ENCODE measurements at regions not wholly inside any gene's neighbourhood (a gene's known extent, or its start where the extent isn't known, plus 50 kb on each side); places are given as distances from the start of the nearest gene placed in this dataset.
A peak's percentile ranks its signal among the peaks of the same experiment; 100 is the strongest.

DNA sequence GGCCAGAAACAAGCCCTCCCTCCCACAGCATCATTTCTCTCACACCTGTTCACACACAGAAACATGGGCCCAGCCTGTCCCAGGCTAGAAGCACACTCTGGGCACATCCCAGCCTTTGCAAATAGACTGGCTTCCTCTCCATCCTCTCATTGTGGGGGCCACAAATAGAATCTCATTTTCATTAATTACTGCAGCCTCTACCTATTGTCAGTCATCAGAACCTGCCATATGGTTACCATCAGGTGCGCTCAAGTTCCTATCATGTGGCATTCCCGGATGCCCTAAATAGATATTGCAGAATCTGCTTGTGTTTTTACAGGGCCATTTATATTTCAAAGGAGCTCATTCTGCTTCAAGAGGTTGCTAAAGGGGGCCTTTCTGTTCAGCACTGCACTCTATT is 460.7 kb downstream of the BCL11A start:
- DNase-seq (ENCODE audit: low spot score): peak; percentile 86
- in situ Hi-C loops (cut with HindIII; ENCODE audit: low sequenced_read_pairs): no loop called here

GRCh38 chr2:60091894-60092293 is 461.6 kb downstream of the BCL11A start:
- in situ Hi-C loops (cut with HindIII; ENCODE audit: low sequenced_read_pairs): no loop called here
- no peak for DNase-seq (ENCODE audit: low spot score)

DNA sequence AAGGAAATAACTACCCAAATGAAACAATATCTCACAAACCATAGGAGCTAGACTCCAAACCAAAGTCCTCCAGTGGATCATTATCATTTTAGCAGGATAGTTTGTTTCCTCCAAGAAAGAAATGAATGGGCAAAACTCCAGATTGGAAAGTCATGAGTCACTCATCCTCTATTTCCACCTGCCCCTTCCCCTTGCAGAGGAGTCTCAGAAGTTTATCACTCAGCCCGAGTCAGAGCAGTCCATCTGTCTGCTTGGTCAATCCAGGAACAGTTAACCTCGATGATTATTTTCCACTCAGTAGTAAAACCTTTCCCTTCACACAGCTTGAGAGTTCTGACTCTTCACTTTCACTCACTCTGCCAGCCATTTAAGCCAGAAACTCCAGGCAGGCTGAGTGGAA is 462.2 kb downstream of the BCL11A start:
- in situ Hi-C loops (cut with HindIII; ENCODE audit: low sequenced_read_pairs): no loop called here
- no peak for DNase-seq (ENCODE audit: low spot score)

DNA sequence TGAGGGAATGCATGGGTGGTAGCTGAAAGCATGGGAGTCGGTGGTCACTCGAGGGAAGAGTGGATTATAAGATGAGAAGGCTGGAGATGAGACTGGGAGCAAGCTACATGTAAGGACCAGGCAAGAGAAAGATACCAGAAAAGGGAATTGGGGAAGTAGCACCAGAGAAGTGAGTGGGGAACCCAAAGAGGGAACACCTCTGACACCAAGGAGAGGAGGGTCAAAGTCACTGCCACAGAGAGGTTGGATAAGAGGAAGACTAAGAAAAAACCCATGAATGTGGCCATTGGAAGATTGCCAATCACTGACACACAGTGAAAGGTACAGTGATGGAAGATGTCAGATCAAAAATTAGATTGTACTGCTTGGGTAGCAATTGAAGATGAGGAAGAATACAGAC is 473.9 kb downstream of the BCL11A start:
- DNase-seq (ENCODE audit: low spot score): no peak
- in situ Hi-C loops (cut with HindIII; ENCODE audit: low sequenced_read_pairs): no loop called here

DNA sequence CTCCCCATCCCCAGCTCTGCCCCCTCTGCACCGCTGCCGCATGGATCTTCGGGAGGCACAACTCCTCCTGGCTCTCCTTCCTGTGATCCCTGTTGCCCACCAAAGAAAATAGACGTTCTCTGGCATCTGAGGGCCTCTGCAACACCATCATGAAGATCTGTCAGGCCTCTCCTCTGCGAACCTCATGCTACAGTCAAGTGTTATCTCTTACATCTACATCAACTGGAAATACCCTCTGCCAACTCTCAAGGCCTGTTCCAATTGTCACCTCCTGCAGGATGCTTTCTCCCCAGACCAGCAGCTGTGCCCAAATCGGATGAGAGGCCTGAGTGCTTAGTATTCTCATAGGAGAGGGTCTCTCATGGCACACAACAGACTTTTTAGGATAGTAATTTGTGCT is 478.4 kb downstream of the BCL11A start:
- DNase-seq (ENCODE audit: low spot score): no peak
- in situ Hi-C loops (cut with HindIII; ENCODE audit: low sequenced_read_pairs): no loop called here

DNA sequence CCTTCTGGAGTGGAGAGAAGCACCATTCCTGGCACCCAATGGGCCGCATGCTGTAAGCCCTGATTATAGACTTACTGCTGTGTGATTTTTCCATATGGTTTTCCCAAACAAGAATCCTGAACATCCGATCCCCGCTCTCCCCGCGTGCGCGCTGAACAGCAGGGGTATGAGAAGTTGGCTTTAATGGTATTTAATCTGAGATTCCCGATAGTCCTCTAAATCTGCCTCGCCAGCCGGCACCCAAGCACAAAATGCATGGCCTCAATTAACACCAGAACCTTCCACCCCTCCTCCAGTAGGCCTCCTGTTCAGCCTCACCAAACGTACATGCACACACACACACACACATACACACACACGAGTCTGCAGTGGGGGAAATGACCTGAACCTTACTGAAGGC is 480.3 kb downstream of the BCL11A start:
- DNase-seq (ENCODE audit: low spot score): no peak
- in situ Hi-C loops (cut with HindIII; ENCODE audit: low sequenced_read_pairs): no loop called here

DNA sequence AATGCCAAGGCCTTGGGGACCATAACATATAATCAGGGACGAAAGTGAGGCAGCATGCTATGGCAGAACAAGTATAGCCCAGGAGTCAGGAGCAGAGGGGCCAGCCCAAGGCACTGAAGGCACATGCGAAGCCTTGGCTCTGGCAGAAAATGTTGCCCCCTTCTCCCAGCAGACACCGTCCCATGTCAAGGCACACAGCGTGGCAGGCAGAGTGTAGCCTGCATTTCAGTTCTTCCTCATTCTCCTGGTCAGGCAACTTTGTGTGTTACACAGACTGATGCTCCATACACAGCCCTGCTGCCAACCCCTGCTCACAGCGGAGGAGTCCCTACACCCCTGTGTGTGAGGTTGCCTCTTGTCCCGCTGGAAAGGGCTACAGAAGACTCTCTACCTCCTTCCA is 480.8 kb downstream of the BCL11A start:
- in situ Hi-C loops (cut with HindIII; ENCODE audit: low sequenced_read_pairs): no loop called here
- no peak for DNase-seq (ENCODE audit: low spot score)

- in situ Hi-C loops (cut with HindIII; ENCODE audit: low sequenced_read_pairs): no loop called here
Measured at GRCh38 chr2:60071490-60071831, 482.0 kb downstream of the BCL11A start.

GRCh38 chr2:60070736-60071489 is 482.5 kb downstream of the BCL11A start:
- DNase-seq (ENCODE audit: low spot score): no peak
- in situ Hi-C loops (cut with HindIII; ENCODE audit: low sequenced_read_pairs): no loop called here

More at GRCh38 chr2:60071490-60071831, 482.0 kb downstream of the BCL11A start:
- no peak for DNase-seq (ENCODE audit: low spot score)

GRCh38 chr2:60070196-60070595 is 483.3 kb downstream of the BCL11A start:
- in situ Hi-C loops (cut with HindIII; ENCODE audit: low sequenced_read_pairs): no loop called here

DNA sequence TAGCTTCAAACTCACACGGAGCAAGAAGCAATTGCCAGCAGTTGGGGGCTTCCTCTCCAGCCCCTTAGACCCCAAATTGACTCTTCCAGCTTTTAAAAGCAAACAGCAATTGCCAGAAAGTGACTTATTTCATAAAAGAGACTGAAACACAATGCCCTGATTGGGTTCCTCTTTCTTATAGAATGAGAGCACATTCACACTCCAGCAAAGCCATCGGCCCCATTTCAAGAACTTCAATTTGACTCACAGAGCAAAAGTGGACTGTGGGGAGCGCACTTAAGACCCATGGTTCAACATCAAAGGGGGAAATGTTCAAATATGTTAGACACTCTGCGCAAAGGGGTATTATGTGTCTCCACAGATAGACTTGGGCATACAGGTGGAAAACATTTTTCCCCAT is 484.7 kb downstream of the BCL11A start:
- in situ Hi-C loops (cut with HindIII; ENCODE audit: low sequenced_read_pairs): no loop called here
- no peak for DNase-seq (ENCODE audit: low spot score)

More at GRCh38 chr2:60070196-60070595, 483.3 kb downstream of the BCL11A start:
- no peak for DNase-seq (ENCODE audit: low spot score)

DNA sequence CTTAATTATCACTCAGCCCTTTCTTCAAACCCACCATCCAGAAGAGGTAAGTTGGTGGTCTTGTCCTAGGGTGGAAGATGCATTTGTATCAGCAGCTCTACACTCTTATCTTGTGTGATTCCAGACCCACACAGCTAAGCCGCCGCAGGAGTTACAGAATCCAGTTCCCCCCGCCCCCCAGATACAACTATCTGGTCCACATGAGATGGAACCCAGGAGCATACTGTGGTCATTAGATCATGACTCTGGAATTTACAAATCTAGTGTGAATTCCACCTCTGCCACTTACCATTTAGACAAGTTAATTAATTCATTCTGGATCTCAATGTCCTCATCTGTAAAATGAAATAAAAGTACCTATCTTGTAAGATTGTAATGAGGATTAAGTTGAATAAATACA is 486.4 kb downstream of the BCL11A start:
- in situ Hi-C loops (cut with HindIII; ENCODE audit: low sequenced_read_pairs): no loop called here
- no peak for DNase-seq (ENCODE audit: low spot score)

GRCh38 chr2:60066096-60066839 is 487.2 kb downstream of the BCL11A start:
- no peak for DNase-seq (ENCODE audit: low spot score)
- in situ Hi-C loops (cut with HindIII; ENCODE audit: low sequenced_read_pairs): no loop called here

GRCh38 chr2:60064687-60065389 is 488.6 kb downstream of the BCL11A start:
- DNase-seq (ENCODE audit: low spot score): no peak
- in situ Hi-C loops (cut with HindIII; ENCODE audit: low sequenced_read_pairs): no loop called here

GRCh38 chr2:60058781-60059180 is 494.7 kb downstream of the BCL11A start:
- in situ Hi-C loops (cut with HindIII; ENCODE audit: low sequenced_read_pairs): no loop called here

GRCh38 chr2:60054571-60055340 is 498.7 kb downstream of the BCL11A start:
- no peak for DNase-seq (ENCODE audit: low spot score)
- in situ Hi-C loops (cut with HindIII; ENCODE audit: low sequenced_read_pairs): no loop called here

More at GRCh38 chr2:60058781-60059180, 494.7 kb downstream of the BCL11A start:
- no peak for DNase-seq (ENCODE audit: low spot score)

GRCh38 chr2:60053791-60054190 is 499.7 kb downstream of the BCL11A start:
- no peak for DNase-seq (ENCODE audit: low spot score)
- in situ Hi-C loops (cut with HindIII; ENCODE audit: low sequenced_read_pairs): no loop called here

GRCh38 chr2:60052601-60053000 is 500.9 kb downstream of the BCL11A start:
- in situ Hi-C loops (cut with HindIII; ENCODE audit: low sequenced_read_pairs): no loop called here
- DNase-seq (ENCODE audit: low spot score): no peak

GRCh38 chr2:60051991-60052390 is 501.5 kb downstream of the BCL11A start:
- DNase-seq (ENCODE audit: low spot score): no peak
- in situ Hi-C loops (cut with HindIII; ENCODE audit: low sequenced_read_pairs): no loop called here
